Spleen (tissue), 7 donors: ENCODE measurements at regions not wholly inside any gene's neighbourhood (a gene's known extent, or its start where the extent isn't known, plus 50 kb on each side); places are given as distances from the start of the nearest gene placed in this dataset.

Experiments used
- POLR2A ChIP-seq, 3 donors: fragments of 450-650 bp; IDR thresholded peaks; one replicate each; pipeline ENCODE4 v1.5.1; 2017; ENCODE audit warnings: antibody characterized with exemption in 3 of 3, mild to moderate bottlenecking in 1 of 3
- POLR2AphosphoS5 ChIP-seq, 3 donors: sonication (generic); formaldehyde crosslinking; IDR thresholded peaks; one replicate each; pipeline ENCODE4 v1.5.1; 2017; ENCODE audit warnings: antibody characterized with exemption in 3 of 3
- TF ChIP-seq, protein P1 (sequence below), 11 experiments: fragments of 200-600 bp in 7 of 11; fragments of 450-650 bp in 4 of 11; sonication (generic) in 4 of 11; IDR thresholded peaks in 8 of 11; conservative IDR thresholded peaks in 3 of 11; 1 replicate in 7 of 11; 2 replicates in 4 of 11; pipeline versions ENCODE4 v1.4.0 to v1.8.0; 2016 to 2021; ENCODE audit warnings: antibody characterized with exemption in 11 of 11, inconsistent platforms in 4 of 11, mild to moderate bottlenecking in 1 of 11
- donor health status: DM: no; HTN: no; CAD: no; lungs with moderate emphysema.
- donor health status: DM: no; HTN: no; CAD: no.
- donor health status: DM: no; HTN: no; CAD: no.

DNA sequence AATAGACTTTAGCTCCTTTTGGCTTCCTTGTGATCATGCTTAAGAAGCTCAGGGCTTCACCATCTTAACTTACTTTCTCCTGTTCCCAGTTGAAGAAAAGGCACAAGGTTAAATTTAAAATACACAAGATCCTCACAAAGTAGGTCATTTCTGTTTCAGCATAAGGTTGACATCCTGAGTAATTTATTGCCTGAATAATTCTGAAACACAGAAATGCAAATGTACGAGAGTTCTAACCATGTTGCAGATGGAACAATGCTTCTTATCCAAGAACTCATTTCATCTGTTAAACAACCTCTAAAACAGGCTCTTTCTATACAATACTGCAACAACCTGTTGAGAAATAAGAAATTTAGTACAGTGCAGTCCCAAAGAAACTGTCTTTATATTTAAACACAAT, 395.2 kb downstream of the BCL11A start:
- TF ChIP-seq, protein P1, sequence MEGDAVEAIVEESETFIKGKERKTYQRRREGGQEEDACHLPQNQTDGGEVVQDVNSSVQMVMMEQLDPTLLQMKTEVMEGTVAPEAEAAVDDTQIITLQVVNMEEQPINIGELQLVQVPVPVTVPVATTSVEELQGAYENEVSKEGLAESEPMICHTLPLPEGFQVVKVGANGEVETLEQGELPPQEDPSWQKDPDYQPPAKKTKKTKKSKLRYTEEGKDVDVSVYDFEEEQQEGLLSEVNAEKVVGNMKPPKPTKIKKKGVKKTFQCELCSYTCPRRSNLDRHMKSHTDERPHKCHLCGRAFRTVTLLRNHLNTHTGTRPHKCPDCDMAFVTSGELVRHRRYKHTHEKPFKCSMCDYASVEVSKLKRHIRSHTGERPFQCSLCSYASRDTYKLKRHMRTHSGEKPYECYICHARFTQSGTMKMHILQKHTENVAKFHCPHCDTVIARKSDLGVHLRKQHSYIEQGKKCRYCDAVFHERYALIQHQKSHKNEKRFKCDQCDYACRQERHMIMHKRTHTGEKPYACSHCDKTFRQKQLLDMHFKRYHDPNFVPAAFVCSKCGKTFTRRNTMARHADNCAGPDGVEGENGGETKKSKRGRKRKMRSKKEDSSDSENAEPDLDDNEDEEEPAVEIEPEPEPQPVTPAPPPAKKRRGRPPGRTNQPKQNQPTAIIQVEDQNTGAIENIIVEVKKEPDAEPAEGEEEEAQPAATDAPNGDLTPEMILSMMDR (IDR thresholded peaks at IDR 0.05 in 8 of 11, conservative IDR thresholded peaks at IDR 0.05 in 3 of 11), result no peak
- TF ChIP-seq POLR2AphosphoS5 (IDR thresholded peaks at IDR 0.05) (no peak), POLR2A (IDR thresholded peaks at IDR 0.05) (no peak)
